Keratinocyte (primary cell): ENCODE measurements at regions not wholly inside any gene's neighbourhood (a gene's known extent, or its start where the extent isn't known, plus 50 kb on each side); places are given as distances from the start of the nearest gene placed in this dataset.
"Not testable (repeated sequence)": the region's sequence is repeated elsewhere in the genome, so short reads cannot be mapped to it uniquely, and the experiment has no call there.

Experiments
- EZH2 ChIP-seq: IDR thresholded peaks from one replicate; pipeline ENCODE4 v1.6.1; 2012; ENCODE audit warnings: inconsistent platforms, mild to moderate bottlenecking, low read length, moderate library complexity
- TF ChIP-seq, protein P1 (sequence below), 3 experiments: IDR thresholded peaks in 1 of 3; conservative IDR thresholded peaks in 1 of 3; optimal IDR thresholded peaks in 1 of 3; 2 replicates in 2 of 3; 3 replicates in 1 of 3; pipeline versions ENCODE3 to v1.5.1; 2011; ENCODE audit warnings: low read length in 3 of 3, mild to moderate bottlenecking in 3 of 3, moderate library complexity in 2 of 3, control low read depth in 1 of 3, inconsistent platforms in 1 of 3; ENCODE audit not compliant: insufficient read depth in 2 of 3; ENCODE audit errors: extremely low read depth in 1 of 3

DNA sequence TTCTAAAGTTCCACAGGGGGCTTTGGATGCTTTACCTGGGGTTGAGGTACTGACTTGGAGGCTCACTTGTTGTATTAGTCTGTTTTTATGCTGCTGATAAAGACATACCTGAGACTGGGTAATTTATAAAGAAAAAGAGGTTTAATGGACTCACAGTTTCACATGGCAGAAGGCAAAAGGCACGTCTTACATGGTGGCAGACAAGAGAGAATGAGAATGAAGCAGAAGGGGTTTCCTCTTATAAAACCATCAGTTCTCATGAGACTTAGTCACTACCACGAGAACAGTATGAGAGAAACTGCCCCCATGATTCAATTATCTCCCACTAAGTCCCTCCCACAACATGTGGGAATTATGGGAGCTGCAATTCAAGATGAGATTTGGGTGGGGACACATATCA, 76.8 kb upstream of the ATP5PO start:
- TF ChIP-seq, protein P1, sequence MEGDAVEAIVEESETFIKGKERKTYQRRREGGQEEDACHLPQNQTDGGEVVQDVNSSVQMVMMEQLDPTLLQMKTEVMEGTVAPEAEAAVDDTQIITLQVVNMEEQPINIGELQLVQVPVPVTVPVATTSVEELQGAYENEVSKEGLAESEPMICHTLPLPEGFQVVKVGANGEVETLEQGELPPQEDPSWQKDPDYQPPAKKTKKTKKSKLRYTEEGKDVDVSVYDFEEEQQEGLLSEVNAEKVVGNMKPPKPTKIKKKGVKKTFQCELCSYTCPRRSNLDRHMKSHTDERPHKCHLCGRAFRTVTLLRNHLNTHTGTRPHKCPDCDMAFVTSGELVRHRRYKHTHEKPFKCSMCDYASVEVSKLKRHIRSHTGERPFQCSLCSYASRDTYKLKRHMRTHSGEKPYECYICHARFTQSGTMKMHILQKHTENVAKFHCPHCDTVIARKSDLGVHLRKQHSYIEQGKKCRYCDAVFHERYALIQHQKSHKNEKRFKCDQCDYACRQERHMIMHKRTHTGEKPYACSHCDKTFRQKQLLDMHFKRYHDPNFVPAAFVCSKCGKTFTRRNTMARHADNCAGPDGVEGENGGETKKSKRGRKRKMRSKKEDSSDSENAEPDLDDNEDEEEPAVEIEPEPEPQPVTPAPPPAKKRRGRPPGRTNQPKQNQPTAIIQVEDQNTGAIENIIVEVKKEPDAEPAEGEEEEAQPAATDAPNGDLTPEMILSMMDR (optimal IDR thresholded peaks at IDR 0.05 in 1 of 3, IDR thresholded peaks at IDR 0.05 in 1 of 3, conservative IDR thresholded peaks at IDR 0.05 in 1 of 3; ENCODE audit: extremely low read depth in 1 of 3, insufficient read depth in 2 of 3, low read length in 3 of 3): not testable (repeated sequence)
- not testable (repeated sequence) for TF ChIP-seq EZH2
